ENCODE measurements at regions not wholly inside any gene's neighbourhood (a gene's known extent, or its start where the extent isn't known, plus 50 kb on each side); places are given as distances from the start of the nearest gene placed in this dataset.

DNA sequence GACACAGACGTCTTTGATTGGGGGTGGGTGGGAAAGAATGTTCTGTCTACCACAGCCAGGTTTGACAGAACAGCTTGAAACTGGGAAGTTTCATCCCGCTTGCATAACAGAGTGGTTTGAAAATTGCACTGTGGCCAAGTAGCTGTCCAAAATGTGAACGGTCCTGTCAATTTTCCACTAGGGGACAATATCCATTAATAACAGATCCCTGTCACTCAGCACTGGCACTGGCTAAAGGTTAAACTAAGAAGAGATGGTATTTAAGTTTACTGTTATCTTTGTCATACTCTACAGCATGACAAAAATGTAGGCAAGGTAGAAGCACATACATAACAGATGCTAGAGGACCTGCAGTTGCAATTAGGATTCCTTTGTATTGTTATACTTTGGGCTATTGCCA is 55.6 kb upstream of the ACMSD start:
- Histone ChIP-seq H3K27me3 (ENCODE audit: control insufficient read depth, insufficient read depth, low read length) (no peaks in the 10 kb centered on the region), H3K4me1 (ENCODE audit: control insufficient read depth, low read depth, low read length) (no peaks in the 10 kb centered on the region), H3K9ac (ENCODE audit: low read length) (no peak overlapping the region), H3K27ac (ENCODE audit: low read length) (no peak overlapping the region), H3K36me3 (ENCODE audit: control insufficient read depth, low read depth, low read length) (no peaks in the 10 kb centered on the region), H3K4me3 (ENCODE audit: low read length) (no peak overlapping the region), H3K9me3 (ENCODE audit: control insufficient read depth, low read depth, low read length) (no peaks in the 10 kb centered on the region)

DNA sequence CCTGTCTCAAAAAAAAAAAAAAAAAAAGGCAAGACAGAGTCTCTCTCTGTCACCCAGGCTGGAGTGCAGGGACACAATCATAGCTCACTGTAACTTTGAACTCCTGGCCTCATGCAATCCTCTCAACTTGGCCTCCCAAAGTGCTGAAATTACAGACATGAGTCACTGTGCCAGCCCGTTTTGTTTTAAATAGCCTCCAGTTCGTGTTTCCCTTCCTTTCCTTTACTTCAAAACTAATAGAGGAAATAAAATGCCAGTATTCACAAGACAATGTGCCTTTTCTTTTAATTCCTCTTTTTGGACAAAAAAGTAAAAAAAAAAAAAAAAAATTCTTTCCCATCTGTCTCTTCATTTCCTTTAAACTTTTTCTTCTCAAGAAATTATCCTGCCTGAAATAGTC is 54.5 kb upstream of the ACMSD start:
- no peaks in the 10 kb centered on the region for H3K27me3 ChIP-seq (ENCODE audit: control insufficient read depth, insufficient read depth, low read length)
- no peak overlapping the region for H3K4me3 ChIP-seq (ENCODE audit: low read length)
- H3K27ac ChIP-seq (ENCODE audit: low read length), result no peak overlapping the region
- H3K9ac ChIP-seq (ENCODE audit: low read length), result no peak overlapping the region
- no peaks in the 10 kb centered on the region for H3K9me3 ChIP-seq (ENCODE audit: control insufficient read depth, low read depth, low read length)
- H3K36me3 ChIP-seq (ENCODE audit: control insufficient read depth, low read depth, low read length), result no peaks in the 10 kb centered on the region
- H3K4me1 ChIP-seq (ENCODE audit: control insufficient read depth, low read depth, low read length), result no peaks in the 10 kb centered on the region

DNA sequence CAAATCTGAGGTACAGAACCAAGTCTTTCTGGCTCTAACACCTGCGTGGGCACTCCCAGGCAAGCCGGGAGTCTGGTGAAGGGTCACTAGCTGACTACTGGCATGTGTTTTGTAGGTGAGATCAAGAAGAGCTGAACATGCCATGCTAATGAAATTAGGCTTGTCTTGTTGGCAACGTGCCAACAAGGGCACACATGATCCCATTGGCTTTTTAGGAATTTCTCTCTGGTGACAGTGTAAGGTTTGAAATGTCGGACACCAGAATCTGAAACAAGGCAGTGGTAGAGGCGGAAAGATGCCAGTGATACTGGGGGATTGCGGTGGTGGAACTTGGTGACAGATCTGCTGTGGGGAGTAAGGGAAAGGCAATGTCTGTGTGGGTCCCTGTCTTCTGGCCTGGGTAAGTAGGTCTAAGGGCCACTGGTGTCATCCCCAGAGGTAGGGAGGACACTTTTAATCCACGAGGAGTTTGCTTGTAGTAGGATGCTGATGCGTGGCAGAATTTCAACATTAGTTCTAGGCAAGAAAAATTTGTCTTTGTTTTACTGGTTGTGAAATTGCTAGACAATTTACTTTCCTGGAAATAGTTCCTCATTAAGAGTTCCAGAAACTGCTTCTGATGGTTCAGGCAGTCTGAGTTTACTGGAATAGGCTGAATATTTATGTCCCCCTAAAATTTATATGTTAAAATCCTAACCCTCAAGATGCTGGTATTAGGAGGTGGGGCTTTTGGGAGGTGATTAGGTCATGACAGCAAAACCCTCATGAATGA is 52.6 kb upstream of the ACMSD start:
- H3K4me1 ChIP-seq (ENCODE audit: control insufficient read depth, low read depth, low read length), result no peaks in the 10 kb centered on the region
- no peak overlapping the region for H3K9ac ChIP-seq (ENCODE audit: low read length)
- no peaks in the 10 kb centered on the region for H3K36me3 ChIP-seq (ENCODE audit: control insufficient read depth, low read depth, low read length)
- H3K9me3 ChIP-seq (ENCODE audit: control insufficient read depth, low read depth, low read length), result no peaks in the 10 kb centered on the region
- no peak overlapping the region for H3K27ac ChIP-seq (ENCODE audit: low read length)
- H3K4me3 ChIP-seq (ENCODE audit: low read length), result no peak overlapping the region
- H3K27me3 ChIP-seq (ENCODE audit: control insufficient read depth, insufficient read depth, low read length), result no peaks in the 10 kb centered on the region

DNA sequence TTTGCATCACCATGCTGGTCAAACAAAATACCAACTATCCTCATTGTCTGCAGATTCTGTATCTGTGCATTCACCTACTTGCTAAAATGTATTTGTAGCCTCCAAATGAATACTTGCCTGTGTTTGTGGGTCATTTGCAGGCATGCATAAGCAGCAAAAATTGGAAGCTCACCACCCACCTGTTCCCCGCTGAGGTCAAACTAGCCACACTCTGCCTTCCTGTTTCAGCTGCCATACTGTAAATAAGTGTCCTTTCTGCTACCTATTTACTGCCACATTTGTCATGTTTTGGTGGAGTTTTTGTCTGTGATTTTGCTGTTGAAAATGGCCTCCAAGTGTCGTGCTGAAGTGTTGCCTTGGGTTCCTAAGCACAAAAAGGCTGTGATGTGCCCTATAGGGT is 50.0 kb upstream of the ACMSD start:
- Histone ChIP-seq H3K9ac (ENCODE audit: low read length) (no peak overlapping the region), H3K36me3 (ENCODE audit: control insufficient read depth, low read depth, low read length) (no peaks in the 10 kb centered on the region)

More for the DNA sequence above, 50.0 kb upstream of the ACMSD start:
- Histone ChIP-seq H3K27ac (ENCODE audit: low read length) (no peak overlapping the region), H3K4me3 (ENCODE audit: low read length) (no peak overlapping the region), H3K27me3 (ENCODE audit: control insufficient read depth, insufficient read depth, low read length) (no peaks in the 10 kb centered on the region), H3K4me1 (ENCODE audit: control insufficient read depth, low read depth, low read length) (no peaks in the 10 kb centered on the region), H3K9me3 (ENCODE audit: control insufficient read depth, low read depth, low read length) (no peaks in the 10 kb centered on the region)
